KG1 (cell line): ENCODE measurements at regions not wholly inside any gene's neighbourhood (a gene's known extent, or its start where the extent isn't known, plus 50 kb on each side); places are given as distances from the start of the nearest gene placed in this dataset.

ENCODE experiments used
- DNase-seq: peaks from one replicate; lab custom pipeline; 2025; lab: John Stamatoyannopoulos, UW

- DNase-seq, result no peak
Measured at GRCh38 chr6:109918227-109918626, 59.9 kb upstream of the GPR6 start.

GRCh38 chr6:109920911-109921310 lies 57.2 kb upstream of the GPR6 start:
- no peak for DNase-seq

GRCh38 chr6:109922851-109923250 lies 55.3 kb upstream of the GPR6 start:
- DNase-seq, result no peak

GRCh38 chr6:109925075-109925474 lies 53.0 kb upstream of the GPR6 start:
- no peak for DNase-seq

- no peak for DNase-seq
Measured at GRCh38 chr6:109927052-109927451, 51.1 kb upstream of the GPR6 start.
